Transverse colon (tissue), 4 donors: ENCODE measurements at regions not wholly inside any gene's neighbourhood (a gene's known extent, or its start where the extent isn't known, plus 50 kb on each side); places are given as distances from the start of the nearest gene placed in this dataset.

Experiments used
- DNase-seq: peaks from one replicate; pipeline ENCODE4 v3.0.0-alpha.2; 2019
- H3K27ac ChIP-seq, 4 donors: fragments of 200-600 bp; sonication (generic); 2 replicates each; pipeline ENCODE4 v1.5.1; 2016 to 2018; ENCODE audit warnings: inconsistent platforms in 4 of 4
- H3K27me3 ChIP-seq: fragments of 200-600 bp; sonication (generic); 2 replicates; pipeline ENCODE4 v1.5.1; 2017; ENCODE audit warnings: inconsistent platforms
- H3K36me3 ChIP-seq, 4 donors: fragments of 200-600 bp; sonication (generic); 2 replicates each; pipeline ENCODE4 v1.5.1; 2017 to 2019; ENCODE audit warnings: inconsistent platforms in 4 of 4
- H3K4me1 ChIP-seq, 4 donors: fragments of 200-600 bp; sonication (generic); 2 replicates each; pipeline ENCODE4 v1.5.1; 2017 to 2020; ENCODE audit warnings: inconsistent platforms in 4 of 4
- H3K4me3 ChIP-seq, 4 donors: fragments of 200-600 bp; sonication (generic); 1 replicate in 1 of 4; 2 replicates in 3 of 4; pipeline versions ENCODE4 v1.5.1 to v1.6.1; 2017 to 2019; ENCODE audit warnings: inconsistent platforms in 4 of 4
- H3K9me3 ChIP-seq, 2 donors: fragments of 200-600 bp; sonication (generic); 2 replicates each; pipeline ENCODE4 v1.5.1; 2017 to 2019; ENCODE audit warnings: inconsistent platforms in 2 of 2
- CTCF ChIP-seq, 5 experiments: fragments of 200-600 bp in 3 of 5; fragments of 450-650 bp in 2 of 5; sonication (generic) in 3 of 5; IDR thresholded peaks; 1 replicate in 2 of 5; 2 replicates in 3 of 5; pipeline ENCODE4 v1.5.1; 2016 to 2017; ENCODE audit warnings: antibody characterized with exemption in 5 of 5, inconsistent platforms in 3 of 5, mild to moderate bottlenecking in 2 of 5, moderate library complexity in 1 of 5
- EP300 ChIP-seq: sonication (generic); formaldehyde crosslinking; IDR thresholded peaks from one replicate; pipeline ENCODE4 v1.6.1; 2017; ENCODE audit warnings: antibody characterized with exemption, low read depth
- POLR2A ChIP-seq: fragments of 450-650 bp; IDR thresholded peaks from one replicate; pipeline ENCODE4 v1.6.1; 2016; ENCODE audit warnings: antibody characterized with exemption, mild to moderate bottlenecking, moderate library complexity
- POLR2AphosphoS5 ChIP-seq, 3 donors: sonication (generic); formaldehyde crosslinking; IDR thresholded peaks; one replicate each; pipeline ENCODE4 v1.6.1; 2016; ENCODE audit warnings: antibody characterized with exemption in 3 of 3
- WGBS, 2 donors: methylation state at CpG; one replicate each; pipeline ENCODE4 v1.1.5; 2018; ENCODE audit warnings: low coverage in 1 of 2; 5-methylcytosine and 5-hydroxymethylcytosine counted together
- in situ Hi-C, 4 donors: fragments of 200-750 bp; cut with MboI; loops; one replicate each; pipeline versions ENCODE4 v1.15.0 to v1.15.1; 2017; ENCODE audit warnings: low sequenced_read_pairs in 3 of 4, low pct_ligation_motif_present in 1 of 4, low pct_unique_long_range_greater_than_20kb in 1 of 4
- intact Hi-C: fragments of 100-400 bp; cut with DNase I; formaldehyde crosslinking; loops from one replicate; pipeline ENCODE4 v1.15.1; 2023; ENCODE audit warnings: low total_unique reads

GRCh38 chr14:89540009-89540829 lies 123.2 kb upstream of the FOXN3 start:
- Histone ChIP-seq H3K4me3 (no peak overlapping the region), H3K36me3 (no peaks in the 10 kb centered on the region), H3K27me3 (no peaks in the 10 kb centered on the region), H3K4me1 (peaks cover 2 to 17% (median 2%) of the 10 kb centered on the region in 4 donors), H3K9me3 (no peaks in the 10 kb centered on the region), H3K27ac (peak overlapping the region in 1 of 4 donors; percentile 10)
- in situ Hi-C loops (no loop called here), intact Hi-C loops (no loop called here)
- WGBS, 2 donors, result 68 to 70% methylated on average over 17 to 20 of the region's 20 CpGs
- DNase-seq, result no peak
- TF ChIP-seq POLR2AphosphoS5 (IDR thresholded peaks at IDR 0.05) (no peak), POLR2A (no peak), CTCF (IDR thresholded peaks at IDR 0.05) (no peak), EP300 (no peak)

GRCh38 chr14:89537911-89538310 lies 120.9 kb upstream of the FOXN3 start:
- Histone ChIP-seq H3K36me3 (no peaks in the 10 kb centered on the region), H3K4me3 (no peak overlapping the region), H3K4me1 (peaks cover 3 to 19% (median 7%) of the 10 kb centered on the region in 4 donors), H3K9me3 (no peaks in the 10 kb centered on the region), H3K27ac (no peak overlapping the region), H3K27me3 (no peaks in the 10 kb centered on the region)
- WGBS, 2 donors, result 94 to 100% methylated on average over 4 of the region's 4 CpGs
- intact Hi-C loops (no loop called here), in situ Hi-C loops (no loop called here)
- no peak for DNase-seq
- TF ChIP-seq POLR2A (no peak), EP300 (no peak), CTCF (IDR thresholded peaks at IDR 0.05) (no peak), POLR2AphosphoS5 (IDR thresholded peaks at IDR 0.05) (no peak)

- intact Hi-C loops (no loop called here), in situ Hi-C loops (no loop called here)
- TF ChIP-seq POLR2A (no peak), POLR2AphosphoS5 (IDR thresholded peaks at IDR 0.05) (no peak), EP300 (no peak), CTCF (IDR thresholded peaks at IDR 0.05) (no peak)
- WGBS, 2 donors, result 74 to 77% methylated on average over 4 of the region's 4 CpGs
- Histone ChIP-seq H3K27me3 (no peaks in the 10 kb centered on the region), H3K27ac (peak overlapping the region in 2 of 4 donors; percentile 13 to 21), H3K36me3 (no peaks in the 10 kb centered on the region), H3K9me3 (no peaks in the 10 kb centered on the region), H3K4me1 (peaks cover 3 to 18% (median 7%) of the 10 kb centered on the region in 4 donors), H3K4me3 (no peak overlapping the region)
- DNase-seq, result no peak
These were observed 118.1 kb upstream of the FOXN3 start for GRCh38 chr14:89534902-89535685.

- 89 to 92% methylated on average over 3 to 4 of the region's 4 CpGs for WGBS, 2 donors
- no peak for DNase-seq
- no peak for TF ChIP-seq CTCF (IDR thresholded peaks at IDR 0.05)
- TF ChIP-seq POLR2AphosphoS5 (IDR thresholded peaks at IDR 0.05), result no peak
- TF ChIP-seq EP300, result no peak
- TF ChIP-seq POLR2A, result no peak
- Histone ChIP-seq H3K4me3 (no peak overlapping the region), H3K9me3 (no peaks in the 10 kb centered on the region), H3K27ac (no peak overlapping the region), H3K27me3 (no peaks in the 10 kb centered on the region), H3K36me3 (no peaks in the 10 kb centered on the region), H3K4me1 (peaks cover 3 to 12% (median 7%) of the 10 kb centered on the region in 4 donors)
- intact Hi-C loops, result no loop called here
- in situ Hi-C loops, result no loop called here
These were observed 116.7 kb upstream of the FOXN3 start for GRCh38 chr14:89533766-89534165.
